ENCODE measurements at regions not wholly inside any gene's neighbourhood (a gene's known extent, or its start where the extent isn't known, plus 50 kb on each side); places are given as distances from the start of the nearest gene placed in this dataset.
A peak's percentile ranks its signal among the peaks of the same experiment; 100 is the strongest.

GRCh38 chrX:39814391-39814790, 283.4 kb downstream of the BCOR start:
- TF ChIP-seq POLR2A (IDR thresholded peaks at IDR 0.05): no peak
- TF ChIP-seq CTCF (IDR thresholded peaks at IDR 0.05): peak in 2 of 5 experiments; percentile 11 to 24
- no peak for TF ChIP-seq EP300 (IDR thresholded peaks at IDR 0.05)
